ENCODE measurements at regions not wholly inside any gene's neighbourhood (a gene's known extent, or its start where the extent isn't known, plus 50 kb on each side); places are given as distances from the start of the nearest gene placed in this dataset.

GRCh38 chr6:168210239-168211105 lies 109.1 kb downstream of the DACT2 start:
- Histone ChIP-seq H3K4me1 (ENCODE audit: control insufficient read depth in 1 of 2, low read depth in 2 of 2) (no peaks in the 10 kb centered on the region), H3K36me3 (no peaks in the 10 kb centered on the region), H3K4me3 (no peak overlapping the region), H3K9me3 (no peaks in the 10 kb centered on the region), H3K27me3 (replicated peaks; ENCODE audit: insufficient read depth) (no peaks in the 10 kb centered on the region), H3K27ac (no peak overlapping the region)
- no peak for TF ChIP-seq CTCF (IDR thresholded peaks at IDR 0.05)
- no peak for DNase-seq (ENCODE audit: low spot score)
- ATAC-seq (ENCODE audit: insufficient number of reproducible peaks, low FRiP score, low read depth), result no peak

GRCh38 chr6:168209420-168209819 lies 110.2 kb downstream of the DACT2 start:
- no peaks in the 10 kb centered on the region for H3K4me1 ChIP-seq (ENCODE audit: control insufficient read depth in 1 of 2, low read depth in 2 of 2)
- no peak overlapping the region for H3K27ac ChIP-seq
- H3K27me3 ChIP-seq (replicated peaks; ENCODE audit: insufficient read depth), result no peaks in the 10 kb centered on the region
- TF ChIP-seq CTCF (IDR thresholded peaks at IDR 0.05), result no peak
- H3K36me3 ChIP-seq, result no peaks in the 10 kb centered on the region
- ATAC-seq (ENCODE audit: insufficient number of reproducible peaks, low FRiP score, low read depth), result no peak
- no peaks in the 10 kb centered on the region for H3K9me3 ChIP-seq
- DNase-seq (ENCODE audit: low spot score), result no peak
- H3K4me3 ChIP-seq, result no peak overlapping the region

- TF ChIP-seq CTCF (IDR thresholded peaks at IDR 0.05), result no peak
Measured at GRCh38 chr6:168208854-168209253, 110.7 kb downstream of the DACT2 start.

GRCh38 chr6:168208402-168208801 lies 111.2 kb downstream of the DACT2 start:
- DNase-seq (ENCODE audit: low spot score) (no peak), ATAC-seq (ENCODE audit: insufficient number of reproducible peaks, low FRiP score, low read depth) (no peak)
- Histone ChIP-seq H3K9me3 (no peaks in the 10 kb centered on the region), H3K4me1 (ENCODE audit: control insufficient read depth in 1 of 2, low read depth in 2 of 2) (no peaks in the 10 kb centered on the region), H3K27ac (no peak overlapping the region), H3K4me3 (no peak overlapping the region), H3K27me3 (replicated peaks; ENCODE audit: insufficient read depth) (no peaks in the 10 kb centered on the region), H3K36me3 (no peaks in the 10 kb centered on the region)
- TF ChIP-seq CTCF (IDR thresholded peaks at IDR 0.05), result no peak

More at GRCh38 chr6:168208854-168209253, 110.7 kb downstream of the DACT2 start:
- no peak for DNase-seq (ENCODE audit: low spot score)
- H3K9me3 ChIP-seq, result no peaks in the 10 kb centered on the region
- H3K36me3 ChIP-seq, result no peaks in the 10 kb centered on the region
- H3K4me1 ChIP-seq (ENCODE audit: control insufficient read depth in 1 of 2, low read depth in 2 of 2), result no peaks in the 10 kb centered on the region
- H3K4me3 ChIP-seq, result no peak overlapping the region
- H3K27ac ChIP-seq, result no peak overlapping the region
- ATAC-seq (ENCODE audit: insufficient number of reproducible peaks, low FRiP score, low read depth), result no peak
- no peaks in the 10 kb centered on the region for H3K27me3 ChIP-seq (replicated peaks; ENCODE audit: insufficient read depth)

GRCh38 chr6:168207421-168208175 lies 112.0 kb downstream of the DACT2 start:
- no peak for TF ChIP-seq CTCF (IDR thresholded peaks at IDR 0.05)
- Histone ChIP-seq H3K9me3 (no peaks in the 10 kb centered on the region), H3K4me1 (ENCODE audit: control insufficient read depth in 1 of 2, low read depth in 2 of 2) (no peaks in the 10 kb centered on the region), H3K36me3 (no peaks in the 10 kb centered on the region), H3K4me3 (no peak overlapping the region), H3K27me3 (replicated peaks; ENCODE audit: insufficient read depth) (no peaks in the 10 kb centered on the region), H3K27ac (no peak overlapping the region)
- DNase-seq (ENCODE audit: low spot score) (no peak), ATAC-seq (ENCODE audit: insufficient number of reproducible peaks, low FRiP score, low read depth) (no peak)
